ENCODE measurements at regions not wholly inside any gene's neighbourhood (a gene's known extent, or its start where the extent isn't known, plus 50 kb on each side); places are given as distances from the start of the nearest gene placed in this dataset.

- TF ChIP-seq, protein P1, sequence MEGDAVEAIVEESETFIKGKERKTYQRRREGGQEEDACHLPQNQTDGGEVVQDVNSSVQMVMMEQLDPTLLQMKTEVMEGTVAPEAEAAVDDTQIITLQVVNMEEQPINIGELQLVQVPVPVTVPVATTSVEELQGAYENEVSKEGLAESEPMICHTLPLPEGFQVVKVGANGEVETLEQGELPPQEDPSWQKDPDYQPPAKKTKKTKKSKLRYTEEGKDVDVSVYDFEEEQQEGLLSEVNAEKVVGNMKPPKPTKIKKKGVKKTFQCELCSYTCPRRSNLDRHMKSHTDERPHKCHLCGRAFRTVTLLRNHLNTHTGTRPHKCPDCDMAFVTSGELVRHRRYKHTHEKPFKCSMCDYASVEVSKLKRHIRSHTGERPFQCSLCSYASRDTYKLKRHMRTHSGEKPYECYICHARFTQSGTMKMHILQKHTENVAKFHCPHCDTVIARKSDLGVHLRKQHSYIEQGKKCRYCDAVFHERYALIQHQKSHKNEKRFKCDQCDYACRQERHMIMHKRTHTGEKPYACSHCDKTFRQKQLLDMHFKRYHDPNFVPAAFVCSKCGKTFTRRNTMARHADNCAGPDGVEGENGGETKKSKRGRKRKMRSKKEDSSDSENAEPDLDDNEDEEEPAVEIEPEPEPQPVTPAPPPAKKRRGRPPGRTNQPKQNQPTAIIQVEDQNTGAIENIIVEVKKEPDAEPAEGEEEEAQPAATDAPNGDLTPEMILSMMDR (IDR thresholded peaks at IDR 0.05), result no peak
- TF ChIP-seq POLR2A (IDR thresholded peaks at IDR 0.05), result no peak
Measured at GRCh38 chr6:140627002-140627401, 1252.6 kb upstream of the CITED2 start.
